ENCODE measurements at regions not wholly inside any gene's neighbourhood (a gene's known extent, or its start where the extent isn't known, plus 50 kb on each side); places are given as distances from the start of the nearest gene placed in this dataset.

DNA sequence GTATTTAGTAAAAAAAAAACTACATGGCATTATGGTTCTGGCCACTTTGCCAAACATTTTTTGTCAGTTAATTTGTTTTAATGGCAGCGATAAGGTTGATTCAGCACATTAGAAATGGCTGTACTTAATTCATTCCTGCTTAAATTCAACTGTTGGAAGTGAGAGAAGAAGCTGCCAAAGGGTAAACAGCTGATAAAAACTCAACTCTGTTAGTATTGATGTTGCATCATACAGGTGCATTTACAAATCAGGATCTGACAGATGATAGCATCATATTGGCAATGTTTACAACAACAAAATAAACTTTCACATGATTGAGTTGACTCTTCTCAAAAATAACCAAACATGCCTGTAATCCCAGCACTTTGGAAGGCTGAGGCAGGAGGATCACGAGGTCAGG, 444.3 kb downstream of the IPMK start:
- TF ChIP-seq, protein P1, sequence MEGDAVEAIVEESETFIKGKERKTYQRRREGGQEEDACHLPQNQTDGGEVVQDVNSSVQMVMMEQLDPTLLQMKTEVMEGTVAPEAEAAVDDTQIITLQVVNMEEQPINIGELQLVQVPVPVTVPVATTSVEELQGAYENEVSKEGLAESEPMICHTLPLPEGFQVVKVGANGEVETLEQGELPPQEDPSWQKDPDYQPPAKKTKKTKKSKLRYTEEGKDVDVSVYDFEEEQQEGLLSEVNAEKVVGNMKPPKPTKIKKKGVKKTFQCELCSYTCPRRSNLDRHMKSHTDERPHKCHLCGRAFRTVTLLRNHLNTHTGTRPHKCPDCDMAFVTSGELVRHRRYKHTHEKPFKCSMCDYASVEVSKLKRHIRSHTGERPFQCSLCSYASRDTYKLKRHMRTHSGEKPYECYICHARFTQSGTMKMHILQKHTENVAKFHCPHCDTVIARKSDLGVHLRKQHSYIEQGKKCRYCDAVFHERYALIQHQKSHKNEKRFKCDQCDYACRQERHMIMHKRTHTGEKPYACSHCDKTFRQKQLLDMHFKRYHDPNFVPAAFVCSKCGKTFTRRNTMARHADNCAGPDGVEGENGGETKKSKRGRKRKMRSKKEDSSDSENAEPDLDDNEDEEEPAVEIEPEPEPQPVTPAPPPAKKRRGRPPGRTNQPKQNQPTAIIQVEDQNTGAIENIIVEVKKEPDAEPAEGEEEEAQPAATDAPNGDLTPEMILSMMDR (conservative IDR thresholded peaks at IDR 0.05; ENCODE audit: low read length), result no peak
- no peak for TF ChIP-seq EZH2phosphoT487 (IDR thresholded peaks at IDR 0.05; ENCODE audit: borderline replicate concordance, low read depth, low read length)
